Smooth muscle cell (in vitro differentiated cells): ENCODE measurements at regions not wholly inside any gene's neighbourhood (a gene's known extent, or its start where the extent isn't known, plus 50 kb on each side); places are given as distances from the start of the nearest gene placed in this dataset.

ENCODE experiments used
- DNase-seq: peaks from one replicate; lab custom pipeline; 2025; ENCODE audit not compliant: unreplicated experiment; lab: John Stamatoyannopoulos, UW
- H2AFZ ChIP-seq: fragments of 200-600 bp; sonication (generic); 2 replicates; pipeline ENCODE4 v1.6.0; 2016; ENCODE audit warnings: antibody characterized with exemption, low read depth, mild to moderate bottlenecking
- H3F3A ChIP-seq: fragments of 200-600 bp; sonication (generic); 2 replicates; pipeline ENCODE4 v1.6.0; 2017; ENCODE audit warnings: antibody characterized with exemption, low read depth
- H3K27ac ChIP-seq: fragments of 200-600 bp; sonication (generic); 2 replicates; pipeline ENCODE4 v1.5.1; 2016; ENCODE audit warnings: low read depth, mild to moderate bottlenecking
- H3K27me3 ChIP-seq: fragments of 200-600 bp; sonication (generic); 2 replicates; pipeline ENCODE4 v1.6.1; 2016; ENCODE audit warnings: low read depth, mild to moderate bottlenecking
- H3K36me3 ChIP-seq: fragments of 200-600 bp; sonication (generic); 2 replicates; pipeline ENCODE4 v1.5.1; 2016; ENCODE audit warnings: low read depth
- H3K4me1 ChIP-seq: fragments of 200-600 bp; sonication (generic); 2 replicates; pipeline ENCODE4 v1.5.1; 2016; ENCODE audit warnings: low read depth
- H3K4me2 ChIP-seq: fragments of 200-600 bp; sonication (generic); 2 replicates; pipeline ENCODE4 v1.6.0; 2016; ENCODE audit warnings: mild to moderate bottlenecking
- H3K4me3 ChIP-seq: fragments of 200-600 bp; sonication (generic); 2 replicates; pipeline ENCODE4 v1.5.1; 2016; ENCODE audit warnings: mild to moderate bottlenecking
- H3K79me2 ChIP-seq: fragments of 200-600 bp; sonication (generic); 2 replicates; pipeline ENCODE4 v1.6.0; 2016; ENCODE audit warnings: low read depth, mild to moderate bottlenecking
- H3K9ac ChIP-seq: fragments of 200-600 bp; sonication (generic); 2 replicates; pipeline ENCODE4 v1.6.0; 2016; ENCODE audit warnings: low read depth
- H3K9me3 ChIP-seq: fragments of 200-600 bp; sonication (generic); replicated peaks from 2 replicates; pipeline ENCODE4 v1.5.1; 2016; ENCODE audit warnings: low read depth
- H4K20me1 ChIP-seq: fragments of 200-600 bp; sonication (generic); 2 replicates; pipeline ENCODE4 v1.6.0; 2016; ENCODE audit warnings: low read depth
- CTCF ChIP-seq: fragments of 200-600 bp; sonication (generic); IDR thresholded peaks from 2 replicates; pipeline ENCODE4 v1.5.1; 2017; ENCODE audit warnings: borderline replicate concordance, mild to moderate bottlenecking, antibody characterized with exemption; ENCODE audit not compliant: insufficient read depth, poor library complexity, severe bottlenecking
- WGBS: methylation state at CpG from one replicate; pipeline ENCODE4 v1.1.7; 2016; ENCODE audit warnings: low lambda C conversion rate; 5-methylcytosine and 5-hydroxymethylcytosine counted together

- Histone ChIP-seq H3K27ac (no peak overlapping the region), H3K4me1 (no peaks in the 10 kb centered on the region), H2AFZ (no peak overlapping the region), H3F3A (no peaks in the 10 kb centered on the region), H3K27me3 (no peaks in the 10 kb centered on the region), H3K4me2 (no peak overlapping the region), H3K36me3 (no peaks in the 10 kb centered on the region), H3K79me2 (no peaks in the 10 kb centered on the region), H3K9me3 (no peaks in the 10 kb centered on the region), H4K20me1 (no peaks in the 10 kb centered on the region), H3K9ac (no peak overlapping the region), H3K4me3 (no peak overlapping the region)
- TF ChIP-seq CTCF = no peak
- no peak for DNase-seq
- 79% methylated on average over 2 of the region's 2 CpGs for WGBS
Measured at GRCh38 chr1:192080684-192081083, 77.6 kb upstream of the RGS18 start.

- H3K9me3 ChIP-seq = no peaks in the 10 kb centered on the region
- H3K36me3 ChIP-seq = no peaks in the 10 kb centered on the region
- H3K27ac ChIP-seq = no peak overlapping the region
- H3K4me3 ChIP-seq = no peak overlapping the region
- H3K4me2 ChIP-seq = no peak overlapping the region
- H2AFZ ChIP-seq = no peak overlapping the region
- DNase-seq = no peak
- H3K4me1 ChIP-seq = no peaks in the 10 kb centered on the region
- H3K27me3 ChIP-seq = no peaks in the 10 kb centered on the region
- no peaks in the 10 kb centered on the region for H3F3A ChIP-seq
- no peaks in the 10 kb centered on the region for H4K20me1 ChIP-seq
- no peak for TF ChIP-seq CTCF
- no peaks in the 10 kb centered on the region for H3K79me2 ChIP-seq
- no peak overlapping the region for H3K9ac ChIP-seq
Measured at GRCh38 chr1:192081359-192081758, 76.9 kb upstream of the RGS18 start.

GRCh38 chr1:192086644-192087043, 71.6 kb upstream of the RGS18 start:
- no peak for DNase-seq
- Histone ChIP-seq H3K27me3 (no peaks in the 10 kb centered on the region), H3K9ac (no peak overlapping the region), H3K79me2 (no peaks in the 10 kb centered on the region), H3K27ac (no peak overlapping the region), H3K9me3 (no peaks in the 10 kb centered on the region), H3F3A (no peaks in the 10 kb centered on the region), H3K4me1 (no peaks in the 10 kb centered on the region), H4K20me1 (no peaks in the 10 kb centered on the region), H3K4me2 (no peak overlapping the region), H3K4me3 (no peak overlapping the region), H2AFZ (no peak overlapping the region), H3K36me3 (no peaks in the 10 kb centered on the region)
- no peak for TF ChIP-seq CTCF
- 96% methylated on average over 1 of the region's 1 CpG for WGBS

GRCh38 chr1:192087334-192087733, 70.9 kb upstream of the RGS18 start:
- no peaks in the 10 kb centered on the region for H3K4me1 ChIP-seq
- H3K9ac ChIP-seq = no peak overlapping the region
- H3K79me2 ChIP-seq = no peaks in the 10 kb centered on the region
- H4K20me1 ChIP-seq = no peaks in the 10 kb centered on the region
- no peaks in the 10 kb centered on the region for H3K27me3 ChIP-seq
- H2AFZ ChIP-seq = no peak overlapping the region
- no peak for TF ChIP-seq CTCF
- H3K27ac ChIP-seq = no peak overlapping the region
- no peaks in the 10 kb centered on the region for H3K9me3 ChIP-seq
- H3K4me3 ChIP-seq = no peak overlapping the region
- DNase-seq = no peak
- H3F3A ChIP-seq = no peaks in the 10 kb centered on the region
- H3K36me3 ChIP-seq = no peaks in the 10 kb centered on the region
- WGBS = 89% methylated on average over 1 of the region's 1 CpG
- no peak overlapping the region for H3K4me2 ChIP-seq
